ENCODE measurements at regions not wholly inside any gene's neighbourhood (a gene's known extent, or its start where the extent isn't known, plus 50 kb on each side); places are given as distances from the start of the nearest gene placed in this dataset.

GRCh38 chrX:69311936-69312670 lies 146.8 kb upstream of the PJA1 start:
- TF ChIP-seq CTCF (IDR thresholded peaks at IDR 0.05): no peak

GRCh38 chrX:69309074-69309792 lies 144.0 kb upstream of the PJA1 start:
- TF ChIP-seq CTCF (IDR thresholded peaks at IDR 0.05): no peak

- no peak for TF ChIP-seq CTCF (IDR thresholded peaks at IDR 0.05)
Observed at GRCh38 chrX:69307756-69308155, 142.5 kb upstream of the PJA1 start.

- no peak for TF ChIP-seq CTCF (IDR thresholded peaks at IDR 0.05)
Observed at GRCh38 chrX:69307029-69307428, 141.8 kb upstream of the PJA1 start.

GRCh38 chrX:69306063-69306404 lies 140.8 kb upstream of the PJA1 start:
- no peak for TF ChIP-seq CTCF (IDR thresholded peaks at IDR 0.05)

- no peak for TF ChIP-seq CTCF (IDR thresholded peaks at IDR 0.05)
Observed at GRCh38 chrX:69305333-69306062, 140.2 kb upstream of the PJA1 start.

GRCh38 chrX:69303231-69303630 lies 138.0 kb upstream of the PJA1 start:
- TF ChIP-seq CTCF (IDR thresholded peaks at IDR 0.05): no peak
